ENCODE measurements at regions not wholly inside any gene's neighbourhood (a gene's known extent, or its start where the extent isn't known, plus 50 kb on each side); places are given as distances from the start of the nearest gene placed in this dataset.

GRCh38 chr20:37584238-37584807, 56.6 kb upstream of the BLCAP start:
- Histone ChIP-seq H2AFZ (ENCODE audit: low read length) (no peak overlapping the region), H3K4ac (replicated peaks; ENCODE audit: insufficient read length, low read depth, low read length) (no peak overlapping the region), H2AK5ac (ENCODE audit: low read depth, low read length) (no peak overlapping the region), H4K5ac (ENCODE audit: insufficient read length, low read depth, low read length) (no peak overlapping the region), H3K4me3 (ENCODE audit: extremely low read depth in 1 of 4, insufficient read depth in 2 of 4, low read depth in 3 of 4, low read length in 4 of 4) (no peak overlapping the region), H2BK120ac (replicated peaks; ENCODE audit: low read depth, low read length) (no peak overlapping the region), H3K18ac (ENCODE audit: extremely low read depth, low read length) (no peak overlapping the region), H3K27me3 (replicated peaks in 1 of 4; ENCODE audit: control insufficient read depth in 3 of 4, extremely low read depth in 1 of 4, insufficient read depth in 3 of 4, low read length in 3 of 4) (no peaks in the 10 kb centered on the region), H4K8ac (ENCODE audit: extremely low read depth, insufficient read depth, low read length) (no peak overlapping the region), H2BK12ac (ENCODE audit: low read depth, low read length) (no peak overlapping the region), H3K56ac (replicated peaks; ENCODE audit: insufficient read length, low read depth, low read length) (no peak overlapping the region), H3K9ac (replicated peaks in 1 of 4; ENCODE audit: extremely low read depth in 1 of 4, low read depth in 3 of 4, low read length in 3 of 4) (no peak overlapping the region), H3K27ac (ENCODE audit: low read depth, low read length) (no peak overlapping the region), H3K79me1 (ENCODE audit: low read depth, low read length) (no peaks in the 10 kb centered on the region), H4K20me1 (replicated peaks in 1 of 2; ENCODE audit: control insufficient read depth in 1 of 2, insufficient read depth in 2 of 2, low read length in 2 of 2) (peaks cover 0 to 1% of the 10 kb centered on the region in 2 experiments), H3K23me2 (ENCODE audit: low read depth, low read length) (no peaks in the 10 kb centered on the region), H3K23ac (ENCODE audit: insufficient read length) (no peak overlapping the region), H4K91ac (replicated peaks; ENCODE audit: insufficient read length, low read length) (no peak overlapping the region), H2BK15ac (ENCODE audit: low read length) (no peak overlapping the region), H3K4me2 (ENCODE audit: insufficient read depth in 1 of 2, low read depth in 2 of 2, low read length in 2 of 2) (no peak overlapping the region), H2BK5ac (ENCODE audit: low read depth, low read length) (no peak overlapping the region), H2BK20ac (ENCODE audit: low read length) (no peak overlapping the region), H3K14ac (ENCODE audit: insufficient read length) (no peak overlapping the region), H3K79me2 (ENCODE audit: control insufficient read depth in 1 of 2, insufficient read depth in 2 of 2, low read length in 2 of 2) (no peaks in the 10 kb centered on the region), H3K4me1 (replicated peaks in 1 of 4; ENCODE audit: control insufficient read depth in 3 of 4, insufficient read depth in 4 of 4, low read length in 3 of 4) (peaks cover 0 to 2% (median 0%) of the 10 kb centered on the region in 4 experiments; a peak in 1 of 7 replicates), H3K9me3 (ENCODE audit: insufficient read depth in 2 of 2, low read depth in 1 of 2, low read length in 1 of 2) (no peaks in the 10 kb centered on the region), H3K36me3 (ENCODE audit: control insufficient read depth in 2 of 4, insufficient read depth in 4 of 4, low read length in 3 of 4) (no peaks in the 10 kb centered on the region; a peak in 1 of 8 replicates)
- ChIA-PET POLR2A (ENCODE audit: partially characterized antibody) (no interaction called here), CTCF (ENCODE audit: partially characterized antibody) (interaction anchor here (1.3 to 1.7 kb wide), 4 partner anchors 8 to 20 kb away, joined by 5 to 9 read pairs (median 6); no protein-coding TSS in a partner anchor)
- no peak for FAIRE-seq
- TF ChIP-seq MAX (IDR thresholded peaks at IDR 0.05) (no peak), ATF3 (IDR thresholded peaks at IDR 0.05; ENCODE audit: insufficient read depth, low read depth, low read length) (no peak), CHD1 (IDR thresholded peaks at IDR 0.05; ENCODE audit: low read depth, low read length) (no peak), NRF1 (IDR thresholded peaks at IDR 0.05; ENCODE audit: low read depth, low read length) (no peak), POLR2A (IDR thresholded peaks at IDR 0.05; ENCODE audit: control extremely low read depth in 1 of 2, low read depth in 2 of 2, low read length in 2 of 2) (no peak), SIRT6 (IDR thresholded peaks at IDR 0.05; ENCODE audit: low read length) (no peak), RFX5 (IDR thresholded peaks at IDR 0.05; ENCODE audit: borderline replicate concordance, low read depth, low read length) (no peak), BRCA1 (IDR thresholded peaks at IDR 0.05; ENCODE audit: low read depth, low read length) (no peak), JUN (IDR thresholded peaks at IDR 0.05; ENCODE audit: low read depth, low read length) (no peak)
- WGBS, 2 experiments (ENCODE audit: extremely low coverage in 1 of 2, insufficient coverage in 1 of 2, insufficient read length in 1 of 2, insufficient replicate concordance in 2 of 2, low coverage in 1 of 2, low lambda C conversion rate in 2 of 2, missing lambda C conversion rate in 1 of 2), result 82% methylated on average over 5 of the region's 5 CpGs; no CpG with 5 or more reads in 1 of the 2 experiments
- no peak for DNase-seq (ENCODE audit: low read depth in 1 of 2, low spot score in 2 of 2)

Data from H1 (cell line).